ENCODE measurements at regions not wholly inside any gene's neighbourhood (a gene's known extent, or its start where the extent isn't known, plus 50 kb on each side); places are given as distances from the start of the nearest gene placed in this dataset.

GRCh38 chr20:47984437-47984836 lies 199.2 kb upstream of the SULF2 start:
- TF ChIP-seq GABPA (IDR thresholded peaks at IDR 0.05; ENCODE audit: low read depth) (no peak), CTCF (IDR thresholded peaks at IDR 0.05; ENCODE audit: insufficient read depth, low read length) (no peak), POLR2AphosphoS5 (IDR thresholded peaks at IDR 0.05; ENCODE audit: low read depth) (no peak), REST (IDR thresholded peaks at IDR 0.05; ENCODE audit: insufficient replicate concordance, low read depth) (no peak), SPI1 (IDR thresholded peaks at IDR 0.05; ENCODE audit: borderline replicate concordance, low read depth) (no peak)
